ENCODE measurements at regions not wholly inside any gene's neighbourhood (a gene's known extent, or its start where the extent isn't known, plus 50 kb on each side); places are given as distances from the start of the nearest gene placed in this dataset.

GRCh38 chr7:124456286-124456685 is 309.3 kb downstream of the GPR37 start (continued):
- TF ChIP-seq, protein P1, sequence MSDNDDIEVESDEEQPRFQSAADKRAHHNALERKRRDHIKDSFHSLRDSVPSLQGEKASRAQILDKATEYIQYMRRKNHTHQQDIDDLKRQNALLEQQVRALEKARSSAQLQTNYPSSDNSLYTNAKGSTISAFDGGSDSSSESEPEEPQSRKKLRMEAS (IDR thresholded peaks at IDR 0.05), result no peak
